ENCODE measurements at regions not wholly inside any gene's neighbourhood (a gene's known extent, or its start where the extent isn't known, plus 50 kb on each side); places are given as distances from the start of the nearest gene placed in this dataset.
"Not testable (repeated sequence)": the region's sequence is repeated elsewhere in the genome, so short reads cannot be mapped to it uniquely, and the experiment has no call there.

GRCh38 chr3:20450611-20451010 lies 264.6 kb upstream of the SGO1 start:
- DNase-seq = no peak

- DNase-seq = no peak
These were observed 256.8 kb upstream of the SGO1 start for GRCh38 chr3:20442846-20443245.

GRCh38 chr3:20427268-20427667 lies 241.3 kb upstream of the SGO1 start:
- DNase-seq = not testable (repeated sequence)

- no peak for DNase-seq
These were observed 239.1 kb upstream of the SGO1 start for GRCh38 chr3:20425138-20425537.

- DNase-seq = no peak
These were observed 238.1 kb upstream of the SGO1 start for GRCh38 chr3:20424086-20424485.

GRCh38 chr3:20422391-20422790 lies 236.4 kb upstream of the SGO1 start:
- no peak for DNase-seq

GRCh38 chr3:20417388-20418108 lies 231.5 kb upstream of the SGO1 start:
- no peak for DNase-seq

- DNase-seq = no peak
These were observed 220.6 kb upstream of the SGO1 start for GRCh38 chr3:20406611-20407011.

- no peak for DNase-seq
These were observed 219.7 kb upstream of the SGO1 start for GRCh38 chr3:20405744-20406143.

GRCh38 chr3:20405231-20405630 lies 219.2 kb upstream of the SGO1 start:
- DNase-seq = no peak

GRCh38 chr3:20404741-20405100 lies 218.7 kb upstream of the SGO1 start:
- DNase-seq = no peak

- DNase-seq = no peak
These were observed 218.2 kb upstream of the SGO1 start for GRCh38 chr3:20403986-20404740.

- no peak for DNase-seq
These were observed 215.2 kb upstream of the SGO1 start for GRCh38 chr3:20401253-20401652.

- no peak for DNase-seq
These were observed 214.7 kb upstream of the SGO1 start for GRCh38 chr3:20400686-20401085.

- DNase-seq = no peak
These were observed 214.3 kb upstream of the SGO1 start for GRCh38 chr3:20400281-20400680.

GRCh38 chr3:20396335-20396734 lies 210.3 kb upstream of the SGO1 start:
- DNase-seq = no peak

- DNase-seq = no peak
These were observed 209.7 kb upstream of the SGO1 start for GRCh38 chr3:20395692-20396091.

- no peak for DNase-seq
These were observed 208.2 kb upstream of the SGO1 start for GRCh38 chr3:20394243-20394642.

- DNase-seq = no peak
These were observed 205.6 kb upstream of the SGO1 start for GRCh38 chr3:20391644-20392043.

GRCh38 chr3:20388971-20389370 lies 203.0 kb upstream of the SGO1 start:
- DNase-seq = no peak

GRCh38 chr3:20380295-20380694 lies 194.3 kb upstream of the SGO1 start:
- DNase-seq = no peak

- DNase-seq = no peak
These were observed 192.3 kb upstream of the SGO1 start for GRCh38 chr3:20378315-20378714.

- DNase-seq = no peak
These were observed 190.7 kb upstream of the SGO1 start for GRCh38 chr3:20376665-20377217.

GRCh38 chr3:20375302-20375701 lies 189.3 kb upstream of the SGO1 start:
- no peak for DNase-seq
